GM23338 (cell line): ENCODE measurements at regions not wholly inside any gene's neighbourhood (a gene's known extent, or its start where the extent isn't known, plus 50 kb on each side); places are given as distances from the start of the nearest gene placed in this dataset.

ENCODE experiments used
- CREB1 ChIP-seq: fragments of 250-450 bp; sonication (Bioruptor Pico); IDR thresholded peaks from 2 replicates; pipeline ENCODE4 v1.5.0; 2020; ENCODE audit warnings: low read depth, mild to moderate bottlenecking, moderate library complexity
- CTCF ChIP-seq, 2 experiments: fragments of 200-600 bp in 1 of 2; sonication (generic) in 1 of 2; conservative IDR thresholded peaks; 2 replicates each; pipeline versions ENCODE4 v1.5.1 to v1.6.1; 2016 to 2017; ENCODE audit warnings: antibody characterized with exemption in 2 of 2, low read depth in 2 of 2, mild to moderate bottlenecking in 2 of 2, moderate library complexity in 1 of 2
- ETS1 ChIP-seq: IDR thresholded peaks from 2 replicates; pipeline ENCODE4 v1.6.1; 2016; ENCODE audit warnings: antibody characterized with exemption
- EZH2 ChIP-seq: fragments of 200-600 bp; sonication (generic); IDR thresholded peaks from one replicate; pipeline ENCODE4 v1.8.0; 2017; ENCODE audit warnings: antibody characterized with exemption, mild to moderate bottlenecking, low read depth; ENCODE audit not compliant: unreplicated experiment
- EZH2phosphoT487 ChIP-seq: fragments of 200-600 bp; sonication (generic); IDR thresholded peaks from one replicate; pipeline ENCODE4 v1.8.1; 2018; ENCODE audit warnings: antibody characterized with exemption; ENCODE audit not compliant: unreplicated experiment
- REST ChIP-seq: IDR thresholded peaks from one replicate; pipeline ENCODE4 v1.6.1; 2018; ENCODE audit warnings: antibody characterized with exemption; ENCODE audit not compliant: unreplicated experiment
- STAT1 ChIP-seq: IDR thresholded peaks from one replicate; pipeline ENCODE4 v1.6.1; 2016; ENCODE audit warnings: antibody characterized with exemption; ENCODE audit not compliant: unreplicated experiment
- ZNF114 ChIP-seq: fragments of 250-450 bp; sonication (Bioruptor Pico); IDR thresholded peaks from 2 replicates; pipeline ENCODE4 v1.5.0; 2020; ENCODE audit warnings: mild to moderate bottlenecking, moderate library complexity
- ZNF331 ChIP-seq: fragments of 250-450 bp; sonication (Bioruptor Pico); IDR thresholded peaks from 2 replicates; pipeline ENCODE4 v1.5.0; 2020; ENCODE audit warnings: low read depth, mild to moderate bottlenecking, moderate library complexity
- ZNF462 ChIP-seq: fragments of 250-450 bp; sonication (Bioruptor Pico); IDR thresholded peaks from 2 replicates; pipeline ENCODE4 v1.5.0; 2020; ENCODE audit warnings: mild to moderate bottlenecking, moderate library complexity

GRCh38 chr10:4057021-4057420 is 272.0 kb upstream of the KLF6 start (continued):
- no peak for TF ChIP-seq ZNF462 (CRISPR knock-in tag)
- no peak for TF ChIP-seq ETS1
- TF ChIP-seq ZNF331 (CRISPR knock-in tag) = no peak
- TF ChIP-seq EZH2 = no peak
- no peak for TF ChIP-seq ZNF114 (CRISPR knock-in tag)
- TF ChIP-seq EZH2phosphoT487 = no peak
- TF ChIP-seq CTCF (conservative IDR thresholded peaks at IDR 0.05; ENCODE audit: low read depth in 2 of 2) = no peak
- no peak for TF ChIP-seq STAT1
- no peak for TF ChIP-seq CREB1 (CRISPR knock-in tag)
- no peak for TF ChIP-seq REST
